ENCODE measurements at regions not wholly inside any gene's neighbourhood (a gene's known extent, or its start where the extent isn't known, plus 50 kb on each side); places are given as distances from the start of the nearest gene placed in this dataset.

DNA sequence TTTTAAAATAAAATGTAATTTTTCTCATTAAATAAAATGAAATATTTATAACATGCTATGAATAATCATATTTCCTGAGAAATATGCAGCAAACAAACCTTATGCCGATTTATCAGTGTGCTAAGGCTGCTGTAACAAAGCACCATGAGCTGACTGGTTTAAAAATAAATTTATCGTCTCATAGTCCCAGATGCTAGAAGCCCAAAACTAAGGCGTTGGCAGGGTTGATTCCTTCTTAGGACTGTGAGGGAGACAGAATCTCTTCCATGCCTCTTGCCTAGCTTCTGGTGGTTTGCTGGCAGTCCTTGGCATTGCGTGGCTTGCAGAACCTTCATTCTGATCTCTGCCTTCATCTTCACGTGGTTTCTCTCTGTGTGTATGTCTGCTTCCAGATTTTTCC lies 740.3 kb downstream of the OTOL1 start (continued):
- TF ChIP-seq, protein P1, sequence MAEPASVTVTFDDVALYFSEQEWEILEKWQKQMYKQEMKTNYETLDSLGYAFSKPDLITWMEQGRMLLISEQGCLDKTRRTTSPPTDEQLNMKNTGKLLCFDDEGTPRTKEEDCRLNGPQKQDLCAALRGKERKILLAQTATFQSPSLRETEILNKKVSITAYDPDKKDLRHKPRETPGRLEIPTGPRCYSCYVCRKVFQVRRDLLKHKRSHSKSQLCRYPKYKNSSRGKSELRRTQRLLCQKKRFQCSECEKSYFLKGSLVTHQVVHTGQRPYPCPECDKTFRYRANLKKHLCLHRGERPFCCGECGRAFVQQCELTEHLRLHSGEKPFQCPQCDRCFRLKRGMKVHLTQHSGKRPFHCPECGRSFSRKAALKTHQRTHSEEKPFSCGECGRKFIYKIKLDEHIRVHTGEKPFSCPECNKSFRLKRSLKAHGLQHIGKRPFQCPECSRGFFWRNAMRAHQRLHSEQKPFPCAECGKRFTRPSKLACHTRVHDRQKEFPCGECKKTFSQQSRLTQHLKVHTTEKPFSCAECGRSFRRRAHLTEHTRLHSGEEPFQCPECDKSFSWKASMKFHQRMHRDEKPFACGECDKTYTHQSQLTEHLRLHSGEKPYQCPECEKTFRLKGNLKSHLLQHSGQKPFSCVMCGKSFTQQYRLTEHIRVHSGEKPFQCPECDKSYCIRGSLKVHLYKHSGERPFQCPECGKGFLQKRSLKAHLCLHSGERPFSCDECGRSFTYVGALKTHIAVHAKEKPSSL (CRISPR knock-in tag; conservative IDR thresholded peaks at IDR 0.05), result no peak
- no peak for TF ChIP-seq HMGA2 (CRISPR knock-in tag; IDR thresholded peaks at IDR 0.05)
- no peak for TF ChIP-seq ATF1 (CRISPR knock-in tag; IDR thresholded peaks at IDR 0.05)
- no peak for TF ChIP-seq CREM (CRISPR knock-in tag; IDR thresholded peaks at IDR 0.05)
- no peak for TF ChIP-seq ZNF416 (CRISPR knock-in tag; IDR thresholded peaks at IDR 0.05)
- TF ChIP-seq ZNF138 (CRISPR knock-in tag; conservative IDR thresholded peaks at IDR 0.05), result no peak
- no peak for TF ChIP-seq EMX1 (CRISPR knock-in tag; IDR thresholded peaks at IDR 0.05)
- TF ChIP-seq, protein P2, sequence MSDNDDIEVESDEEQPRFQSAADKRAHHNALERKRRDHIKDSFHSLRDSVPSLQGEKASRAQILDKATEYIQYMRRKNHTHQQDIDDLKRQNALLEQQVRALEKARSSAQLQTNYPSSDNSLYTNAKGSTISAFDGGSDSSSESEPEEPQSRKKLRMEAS (CRISPR knock-in tag; IDR thresholded peaks at IDR 0.05), result no peak
- TF ChIP-seq KAT7 (CRISPR knock-in tag; IDR thresholded peaks at IDR 0.05; ENCODE audit: borderline replicate concordance), result no peak

DNA sequence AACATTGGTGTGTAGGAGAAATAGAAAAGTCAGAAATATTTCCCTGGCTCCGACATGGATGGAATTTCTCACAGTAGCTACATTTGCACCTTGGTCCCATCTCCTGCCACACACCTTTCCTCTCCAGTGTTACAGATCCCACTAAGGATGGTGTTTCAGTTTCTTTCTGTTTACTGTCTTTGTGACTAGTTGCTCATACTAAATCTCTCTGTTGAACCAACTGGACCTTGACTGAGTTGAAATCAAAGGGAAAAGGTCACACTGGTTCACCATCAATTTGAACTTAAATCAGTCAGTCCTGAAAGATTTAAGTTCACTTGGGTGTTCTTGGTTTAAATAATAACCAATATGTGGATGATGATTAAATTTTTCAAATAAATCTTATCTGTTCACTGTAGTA lies 754.2 kb downstream of the OTOL1 start:
- H3K4me3 Mint-ChIP-seq, result no peak overlapping the region
- no peak overlapping the region for H3K27ac Mint-ChIP-seq
- H3K9me3 Mint-ChIP-seq, result peaks cover 10% of the 10 kb centered on the region
- ATAC-seq, result no peak
- no peaks in the 10 kb centered on the region for H3K27me3 Mint-ChIP-seq (ENCODE audit: low read depth)
- H3K36me3 Mint-ChIP-seq, result no peaks in the 10 kb centered on the region
- DNase-seq (ENCODE audit: low spot score), result no peak
- H3K4me1 Mint-ChIP-seq, result no peaks in the 10 kb centered on the region
- ChIA-PET POLR2A (no interaction called here), CTCF (no interaction called here)
- TF ChIP-seq, protein P3, sequence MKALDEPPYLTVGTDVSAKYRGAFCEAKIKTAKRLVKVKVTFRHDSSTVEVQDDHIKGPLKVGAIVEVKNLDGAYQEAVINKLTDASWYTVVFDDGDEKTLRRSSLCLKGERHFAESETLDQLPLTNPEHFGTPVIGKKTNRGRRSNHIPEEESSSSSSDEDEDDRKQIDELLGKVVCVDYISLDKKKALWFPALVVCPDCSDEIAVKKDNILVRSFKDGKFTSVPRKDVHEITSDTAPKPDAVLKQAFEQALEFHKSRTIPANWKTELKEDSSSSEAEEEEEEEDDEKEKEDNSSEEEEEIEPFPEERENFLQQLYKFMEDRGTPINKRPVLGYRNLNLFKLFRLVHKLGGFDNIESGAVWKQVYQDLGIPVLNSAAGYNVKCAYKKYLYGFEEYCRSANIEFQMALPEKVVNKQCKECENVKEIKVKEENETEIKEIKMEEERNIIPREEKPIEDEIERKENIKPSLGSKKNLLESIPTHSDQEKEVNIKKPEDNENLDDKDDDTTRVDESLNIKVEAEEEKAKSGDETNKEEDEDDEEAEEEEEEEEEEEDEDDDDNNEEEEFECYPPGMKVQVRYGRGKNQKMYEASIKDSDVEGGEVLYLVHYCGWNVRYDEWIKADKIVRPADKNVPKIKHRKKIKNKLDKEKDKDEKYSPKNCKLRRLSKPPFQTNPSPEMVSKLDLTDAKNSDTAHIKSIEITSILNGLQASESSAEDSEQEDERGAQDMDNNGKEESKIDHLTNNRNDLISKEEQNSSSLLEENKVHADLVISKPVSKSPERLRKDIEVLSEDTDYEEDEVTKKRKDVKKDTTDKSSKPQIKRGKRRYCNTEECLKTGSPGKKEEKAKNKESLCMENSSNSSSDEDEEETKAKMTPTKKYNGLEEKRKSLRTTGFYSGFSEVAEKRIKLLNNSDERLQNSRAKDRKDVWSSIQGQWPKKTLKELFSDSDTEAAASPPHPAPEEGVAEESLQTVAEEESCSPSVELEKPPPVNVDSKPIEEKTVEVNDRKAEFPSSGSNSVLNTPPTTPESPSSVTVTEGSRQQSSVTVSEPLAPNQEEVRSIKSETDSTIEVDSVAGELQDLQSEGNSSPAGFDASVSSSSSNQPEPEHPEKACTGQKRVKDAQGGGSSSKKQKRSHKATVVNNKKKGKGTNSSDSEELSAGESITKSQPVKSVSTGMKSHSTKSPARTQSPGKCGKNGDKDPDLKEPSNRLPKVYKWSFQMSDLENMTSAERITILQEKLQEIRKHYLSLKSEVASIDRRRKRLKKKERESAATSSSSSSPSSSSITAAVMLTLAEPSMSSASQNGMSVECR (CRISPR knock-in tag; IDR thresholded peaks at IDR 0.05; ENCODE audit: borderline replicate concordance), result no peak
- TF ChIP-seq OVOL2 (CRISPR knock-in tag; IDR thresholded peaks at IDR 0.05; ENCODE audit: borderline replicate concordance) (no peak), ZNF263 (CRISPR knock-in tag; IDR thresholded peaks at IDR 0.05; ENCODE audit: low read depth) (no peak), NR3C1 (CRISPR knock-in tag; conservative IDR thresholded peaks at IDR 0.05; ENCODE audit: low read depth) (no peak), EMX1 (CRISPR knock-in tag; IDR thresholded peaks at IDR 0.05) (no peak), ZNF317 (CRISPR knock-in tag; IDR thresholded peaks at IDR 0.05; ENCODE audit: borderline replicate concordance, low read depth) (no peak), GABPB1 (CRISPR knock-in tag; IDR thresholded peaks at IDR 0.05) (no peak), GRHL2 (CRISPR knock-in tag; IDR thresholded peaks at IDR 0.05; ENCODE audit: insufficient replicate concordance, severe bottlenecking) (no peak), ZNF232 (CRISPR knock-in tag; IDR thresholded peaks at IDR 0.05) (no peak), GTF2I (CRISPR knock-in tag; conservative IDR thresholded peaks at IDR 0.05) (no peak)
- TF ChIP-seq, protein P4, sequence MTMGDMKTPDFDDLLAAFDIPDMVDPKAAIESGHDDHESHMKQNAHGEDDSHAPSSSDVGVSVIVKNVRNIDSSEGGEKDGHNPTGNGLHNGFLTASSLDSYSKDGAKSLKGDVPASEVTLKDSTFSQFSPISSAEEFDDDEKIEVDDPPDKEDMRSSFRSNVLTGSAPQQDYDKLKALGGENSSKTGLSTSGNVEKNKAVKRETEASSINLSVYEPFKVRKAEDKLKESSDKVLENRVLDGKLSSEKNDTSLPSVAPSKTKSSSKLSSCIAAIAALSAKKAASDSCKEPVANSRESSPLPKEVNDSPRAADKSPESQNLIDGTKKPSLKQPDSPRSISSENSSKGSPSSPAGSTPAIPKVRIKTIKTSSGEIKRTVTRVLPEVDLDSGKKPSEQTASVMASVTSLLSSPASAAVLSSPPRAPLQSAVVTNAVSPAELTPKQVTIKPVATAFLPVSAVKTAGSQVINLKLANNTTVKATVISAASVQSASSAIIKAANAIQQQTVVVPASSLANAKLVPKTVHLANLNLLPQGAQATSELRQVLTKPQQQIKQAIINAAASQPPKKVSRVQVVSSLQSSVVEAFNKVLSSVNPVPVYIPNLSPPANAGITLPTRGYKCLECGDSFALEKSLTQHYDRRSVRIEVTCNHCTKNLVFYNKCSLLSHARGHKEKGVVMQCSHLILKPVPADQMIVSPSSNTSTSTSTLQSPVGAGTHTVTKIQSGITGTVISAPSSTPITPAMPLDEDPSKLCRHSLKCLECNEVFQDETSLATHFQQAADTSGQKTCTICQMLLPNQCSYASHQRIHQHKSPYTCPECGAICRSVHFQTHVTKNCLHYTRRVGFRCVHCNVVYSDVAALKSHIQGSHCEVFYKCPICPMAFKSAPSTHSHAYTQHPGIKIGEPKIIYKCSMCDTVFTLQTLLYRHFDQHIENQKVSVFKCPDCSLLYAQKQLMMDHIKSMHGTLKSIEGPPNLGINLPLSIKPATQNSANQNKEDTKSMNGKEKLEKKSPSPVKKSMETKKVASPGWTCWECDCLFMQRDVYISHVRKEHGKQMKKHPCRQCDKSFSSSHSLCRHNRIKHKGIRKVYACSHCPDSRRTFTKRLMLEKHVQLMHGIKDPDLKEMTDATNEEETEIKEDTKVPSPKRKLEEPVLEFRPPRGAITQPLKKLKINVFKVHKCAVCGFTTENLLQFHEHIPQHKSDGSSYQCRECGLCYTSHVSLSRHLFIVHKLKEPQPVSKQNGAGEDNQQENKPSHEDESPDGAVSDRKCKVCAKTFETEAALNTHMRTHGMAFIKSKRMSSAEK (CRISPR knock-in tag; IDR thresholded peaks at IDR 0.05; ENCODE audit: borderline replicate concordance), result no peak
- TF ChIP-seq, protein P5, sequence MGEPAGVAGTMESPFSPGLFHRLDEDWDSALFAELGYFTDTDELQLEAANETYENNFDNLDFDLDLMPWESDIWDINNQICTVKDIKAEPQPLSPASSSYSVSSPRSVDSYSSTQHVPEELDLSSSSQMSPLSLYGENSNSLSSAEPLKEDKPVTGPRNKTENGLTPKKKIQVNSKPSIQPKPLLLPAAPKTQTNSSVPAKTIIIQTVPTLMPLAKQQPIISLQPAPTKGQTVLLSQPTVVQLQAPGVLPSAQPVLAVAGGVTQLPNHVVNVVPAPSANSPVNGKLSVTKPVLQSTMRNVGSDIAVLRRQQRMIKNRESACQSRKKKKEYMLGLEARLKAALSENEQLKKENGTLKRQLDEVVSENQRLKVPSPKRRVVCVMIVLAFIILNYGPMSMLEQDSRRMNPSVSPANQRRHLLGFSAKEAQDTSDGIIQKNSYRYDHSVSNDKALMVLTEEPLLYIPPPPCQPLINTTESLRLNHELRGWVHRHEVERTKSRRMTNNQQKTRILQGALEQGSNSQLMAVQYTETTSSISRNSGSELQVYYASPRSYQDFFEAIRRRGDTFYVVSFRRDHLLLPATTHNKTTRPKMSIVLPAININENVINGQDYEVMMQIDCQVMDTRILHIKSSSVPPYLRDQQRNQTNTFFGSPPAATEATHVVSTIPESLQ (CRISPR knock-in tag; IDR thresholded peaks at IDR 0.05), result no peak
- TF ChIP-seq, protein P6, sequence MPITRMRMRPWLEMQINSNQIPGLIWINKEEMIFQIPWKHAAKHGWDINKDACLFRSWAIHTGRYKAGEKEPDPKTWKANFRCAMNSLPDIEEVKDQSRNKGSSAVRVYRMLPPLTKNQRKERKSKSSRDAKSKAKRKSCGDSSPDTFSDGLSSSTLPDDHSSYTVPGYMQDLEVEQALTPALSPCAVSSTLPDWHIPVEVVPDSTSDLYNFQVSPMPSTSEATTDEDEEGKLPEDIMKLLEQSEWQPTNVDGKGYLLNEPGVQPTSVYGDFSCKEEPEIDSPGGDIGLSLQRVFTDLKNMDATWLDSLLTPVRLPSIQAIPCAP (CRISPR knock-in tag; IDR thresholded peaks at IDR 0.05), result no peak
- TF ChIP-seq, protein P7, sequence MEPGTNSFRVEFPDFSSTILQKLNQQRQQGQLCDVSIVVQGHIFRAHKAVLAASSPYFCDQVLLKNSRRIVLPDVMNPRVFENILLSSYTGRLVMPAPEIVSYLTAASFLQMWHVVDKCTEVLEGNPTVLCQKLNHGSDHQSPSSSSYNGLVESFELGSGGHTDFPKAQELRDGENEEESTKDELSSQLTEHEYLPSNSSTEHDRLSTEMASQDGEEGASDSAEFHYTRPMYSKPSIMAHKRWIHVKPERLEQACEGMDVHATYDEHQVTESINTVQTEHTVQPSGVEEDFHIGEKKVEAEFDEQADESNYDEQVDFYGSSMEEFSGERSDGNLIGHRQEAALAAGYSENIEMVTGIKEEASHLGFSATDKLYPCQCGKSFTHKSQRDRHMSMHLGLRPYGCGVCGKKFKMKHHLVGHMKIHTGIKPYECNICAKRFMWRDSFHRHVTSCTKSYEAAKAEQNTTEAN (CRISPR knock-in tag; IDR thresholded peaks at IDR 0.05), result no peak

Data from WTC11 (cell line).